PC-9 (cell line): ENCODE measurements at regions not wholly inside any gene's neighbourhood (a gene's known extent, or its start where the extent isn't known, plus 50 kb on each side); places are given as distances from the start of the nearest gene placed in this dataset.

ENCODE experiments used
- CTCF ChIP-seq: fragments of 200-600 bp; sonication (generic); conservative IDR thresholded peaks from 2 replicates; pipeline ENCODE4 v1.6.1; 2017; ENCODE audit warnings: mixed run types, antibody characterized with exemption, mild to moderate bottlenecking, moderate library complexity
- EZH2 ChIP-seq: fragments of 200-600 bp; sonication (generic); IDR thresholded peaks from 2 replicates; pipeline ENCODE4 v1.8.0; 2017; ENCODE audit warnings: antibody characterized with exemption, low read depth

DNA sequence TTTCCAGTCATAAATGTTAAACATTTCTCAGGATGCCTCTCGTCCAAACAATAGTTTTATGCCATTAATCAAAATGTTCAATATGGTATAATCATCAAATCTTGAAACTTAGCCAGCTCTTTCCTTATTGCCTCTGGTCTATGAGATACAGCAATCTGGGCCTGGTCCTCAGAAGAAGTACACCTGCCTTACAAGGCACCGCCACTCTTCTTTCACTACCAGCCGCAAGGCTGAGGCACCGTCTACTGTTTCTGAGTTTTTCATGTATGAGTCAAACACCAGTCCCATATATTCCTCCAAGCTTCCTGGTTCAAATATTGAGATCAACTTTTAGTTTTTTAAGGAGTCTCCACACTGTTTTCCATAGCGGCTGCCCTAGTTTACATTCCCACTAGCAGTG, 600.6 kb upstream of the FAT3 start:
- no peak for TF ChIP-seq CTCF
- TF ChIP-seq EZH2: no peak
